ENCODE measurements at regions not wholly inside any gene's neighbourhood (a gene's known extent, or its start where the extent isn't known, plus 50 kb on each side); places are given as distances from the start of the nearest gene placed in this dataset.

GRCh38 chr2:48043746-48044145 is 137.4 kb upstream of the FBXO11 start:
- Mint-ChIP-seq H3K27me3 (ENCODE audit: low read depth in 2 of 2) (peaks cover 23 to 48% of the 10 kb centered on the region in 2 donors), H3K4me3 (no peak overlapping the region), H3K9me3 (peaks cover 0 to 3% of the 10 kb centered on the region in 2 donors), H3K4me1 (no peaks in the 10 kb centered on the region), H3K27ac (no peak overlapping the region), H3K36me3 (no peaks in the 10 kb centered on the region)
- no peak overlapping the region for H3K27ac ChIP-seq (ENCODE audit: low read length)
- no peaks in the 10 kb centered on the region for H3K36me3 ChIP-seq (ENCODE audit: control insufficient read depth, insufficient read depth, low read length)
- H3K9me3 ChIP-seq (ENCODE audit: control insufficient read depth, insufficient read depth, low read length): no peaks in the 10 kb centered on the region
- DNase-seq: no peak
- no peak for ATAC-seq
- no peak for TF ChIP-seq CTCF (IDR thresholded peaks at IDR 0.05)
- H3K4me1 ChIP-seq (ENCODE audit: control insufficient read depth, insufficient read depth, low read length): no peaks in the 10 kb centered on the region
- WGBS (ENCODE audit: insufficient coverage): 100% methylated on average over 3 of the region's 3 CpGs
- H3K27me3 ChIP-seq (ENCODE audit: control insufficient read depth, insufficient read depth, low read length): no peaks in the 10 kb centered on the region
- no peak overlapping the region for H3K4me3 ChIP-seq (ENCODE audit: low read length)
- intact Hi-C loops (cut with micrococcal nuclease): no loop called here

- Mint-ChIP-seq H3K9me3 (no peaks in the 10 kb centered on the region), H3K36me3 (no peaks in the 10 kb centered on the region), H3K27ac (no peak overlapping the region), H3K4me3 (no peak overlapping the region), H3K4me1 (no peaks in the 10 kb centered on the region), H3K27me3 (ENCODE audit: low read depth in 2 of 2) (peaks cover 27 to 62% of the 10 kb centered on the region in 2 donors)
- no peaks in the 10 kb centered on the region for H3K27me3 ChIP-seq (ENCODE audit: control insufficient read depth, insufficient read depth, low read length)
- H3K4me1 ChIP-seq (ENCODE audit: control insufficient read depth, insufficient read depth, low read length): no peaks in the 10 kb centered on the region
- H3K9me3 ChIP-seq (ENCODE audit: control insufficient read depth, insufficient read depth, low read length): no peaks in the 10 kb centered on the region
- TF ChIP-seq CTCF (IDR thresholded peaks at IDR 0.05): no peak
- H3K27ac ChIP-seq (ENCODE audit: low read length): no peak overlapping the region
- no CpG with 5 or more reads among the region's 1 CpG for WGBS (ENCODE audit: insufficient coverage)
- intact Hi-C loops (cut with micrococcal nuclease): no loop called here
- no peak overlapping the region for H3K4me3 ChIP-seq (ENCODE audit: low read length)
- no peaks in the 10 kb centered on the region for H3K36me3 ChIP-seq (ENCODE audit: control insufficient read depth, insufficient read depth, low read length)
- ATAC-seq (no peak), DNase-seq (no peak)
These were observed 139.3 kb upstream of the FBXO11 start for GRCh38 chr2:48045613-48046012.

- ATAC-seq (no peak), DNase-seq (no peak)
- H3K27ac Mint-ChIP-seq: no peak overlapping the region
- no peak overlapping the region for H3K4me3 ChIP-seq (ENCODE audit: low read length)
- H3K27me3 ChIP-seq (ENCODE audit: control insufficient read depth, insufficient read depth, low read length): no peaks in the 10 kb centered on the region
- no peaks in the 10 kb centered on the region for H3K4me1 Mint-ChIP-seq
- no peaks in the 10 kb centered on the region for H3K9me3 Mint-ChIP-seq
- H3K36me3 Mint-ChIP-seq: no peaks in the 10 kb centered on the region
- 86% methylated on average over 3 of the region's 3 CpGs for WGBS (ENCODE audit: insufficient coverage)
- H3K4me1 ChIP-seq (ENCODE audit: control insufficient read depth, insufficient read depth, low read length): no peaks in the 10 kb centered on the region
- TF ChIP-seq CTCF (IDR thresholded peaks at IDR 0.05): no peak
- H3K9me3 ChIP-seq (ENCODE audit: control insufficient read depth, insufficient read depth, low read length): no peaks in the 10 kb centered on the region
- H3K27me3 Mint-ChIP-seq (ENCODE audit: low read depth in 2 of 2): peaks cover 11 to 45% of the 10 kb centered on the region in 2 donors
- H3K4me3 Mint-ChIP-seq: no peak overlapping the region
- no peaks in the 10 kb centered on the region for H3K36me3 ChIP-seq (ENCODE audit: control insufficient read depth, insufficient read depth, low read length)
- no peak overlapping the region for H3K27ac ChIP-seq (ENCODE audit: low read length)
- intact Hi-C loops (cut with micrococcal nuclease): no loop called here
These were observed 142.3 kb upstream of the FBXO11 start for GRCh38 chr2:48048476-48049171.

- H3K4me1 ChIP-seq (ENCODE audit: control insufficient read depth, insufficient read depth, low read length): no peaks in the 10 kb centered on the region
- DNase-seq (no peak), ATAC-seq (no peak)
- intact Hi-C loops (cut with micrococcal nuclease): no loop called here
- Mint-ChIP-seq H3K27me3 (ENCODE audit: low read depth in 2 of 2) (peaks cover 11 to 45% of the 10 kb centered on the region in 2 donors), H3K36me3 (no peaks in the 10 kb centered on the region), H3K4me1 (no peaks in the 10 kb centered on the region), H3K27ac (no peak overlapping the region), H3K4me3 (no peak overlapping the region), H3K9me3 (no peaks in the 10 kb centered on the region)
- no peak for TF ChIP-seq CTCF (IDR thresholded peaks at IDR 0.05)
- no peaks in the 10 kb centered on the region for H3K27me3 ChIP-seq (ENCODE audit: control insufficient read depth, insufficient read depth, low read length)
- no peak overlapping the region for H3K27ac ChIP-seq (ENCODE audit: low read length)
- H3K36me3 ChIP-seq (ENCODE audit: control insufficient read depth, insufficient read depth, low read length): no peaks in the 10 kb centered on the region
- no peaks in the 10 kb centered on the region for H3K9me3 ChIP-seq (ENCODE audit: control insufficient read depth, insufficient read depth, low read length)
- no peak overlapping the region for H3K4me3 ChIP-seq (ENCODE audit: low read length)
- 89% methylated on average over 1 of the region's 2 CpGs for WGBS (ENCODE audit: insufficient coverage)
These were observed 143.1 kb upstream of the FBXO11 start for GRCh38 chr2:48049371-48049770.

Measured in natural killer cell (primary cell).